Activated T-helper 2 cell treated with anti-CD3 and anti-CD28 coated beads, Interferon-gamma antibody, Interleukin-2, Interleukin-4, amounts not matched to agents 10 μg/mL and 5 μg/mL and 100 μg/mL, durations not matched to agents 14 hours and 24 hours and 36 hours (primary cell): ENCODE measurements at regions not wholly inside any gene's neighbourhood (a gene's known extent, or its start where the extent isn't known, plus 50 kb on each side); places are given as distances from the start of the nearest gene placed in this dataset.

Source experiments
- DNase-seq: peaks from one replicate; pipeline ENCODE4 v3.0.0; 2021; ENCODE audit warnings: low spot score
- H3K27ac Mint-ChIP-seq: one replicate; pipeline ENCODE4 v1.8.0; 2021; ENCODE audit warnings: mixed read lengths
- H3K27me3 Mint-ChIP-seq: one replicate; pipeline ENCODE4 v1.8.0; 2021; ENCODE audit warnings: low read depth, mixed read lengths
- H3K36me3 Mint-ChIP-seq: one replicate; pipeline ENCODE4 v1.8.0; 2021; ENCODE audit warnings: low read depth, mixed read lengths
- H3K4me1 Mint-ChIP-seq: one replicate; pipeline ENCODE4 v1.8.0; 2021; ENCODE audit warnings: low read depth, mixed read lengths
- H3K4me3 Mint-ChIP-seq: one replicate; pipeline ENCODE4 v1.8.0; 2021; ENCODE audit warnings: low read depth, mild to moderate bottlenecking, moderate library complexity, mixed read lengths
- H3K9me3 Mint-ChIP-seq: one replicate; pipeline ENCODE4 v1.8.0; 2021; ENCODE audit warnings: mixed read lengths
- intact Hi-C: fragments of 100-400 bp; cut with micrococcal nuclease; formaldehyde crosslinking; loops from one replicate; pipeline ENCODE4 v1.15.1; 2023

DNA sequence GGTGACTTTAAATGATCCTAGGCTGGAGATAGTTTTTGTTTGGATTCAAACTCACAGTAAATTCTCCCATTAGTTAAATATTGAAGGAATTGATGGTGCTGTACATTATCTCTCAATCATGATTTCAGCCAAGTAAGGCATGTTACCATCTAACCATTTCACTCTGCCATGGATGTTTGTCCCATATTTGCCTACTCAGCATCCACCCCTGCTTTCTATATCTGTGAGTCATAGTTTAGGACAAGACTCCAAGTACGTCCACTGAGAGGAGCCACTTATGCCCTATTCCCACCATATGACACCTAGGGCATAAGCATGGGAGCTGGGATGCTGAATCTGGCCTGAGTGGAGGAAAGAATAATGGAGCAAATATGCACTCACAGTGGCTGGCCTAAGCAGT lies 155.2 kb downstream of the RPL10L start:
- no peak for DNase-seq
- Mint-ChIP-seq H3K36me3 (no peaks in the 10 kb centered on the region), H3K27ac (no peak overlapping the region), H3K4me3 (no peak overlapping the region), H3K9me3 (peaks cover 36% of the 10 kb centered on the region), H3K4me1 (no peaks in the 10 kb centered on the region), H3K27me3 (no peaks in the 10 kb centered on the region)
- intact Hi-C loops, result no loop called here

DNA sequence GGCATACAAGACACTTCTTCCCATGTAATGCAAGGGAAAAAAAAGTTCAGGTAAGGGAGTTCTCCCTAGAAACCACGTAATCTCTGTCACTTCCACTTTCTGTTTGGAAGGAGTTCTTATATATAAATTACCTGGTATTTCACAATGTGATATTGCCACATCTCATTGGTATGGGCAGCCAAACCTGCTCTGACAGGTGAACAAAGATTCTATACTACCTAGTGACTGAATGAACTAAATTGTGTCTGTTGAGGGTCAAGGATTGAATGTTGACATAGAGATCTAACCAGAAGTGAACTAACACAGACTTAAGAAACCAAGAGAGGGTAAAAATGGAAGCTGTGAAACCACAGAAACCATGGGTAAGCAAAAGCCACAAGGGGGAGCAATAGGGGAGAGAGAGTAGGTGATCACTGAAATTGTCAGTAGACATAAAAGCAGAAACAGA lies 161.3 kb downstream of the RPL10L start:
- Mint-ChIP-seq H3K4me3 (no peak overlapping the region), H3K27me3 (no peaks in the 10 kb centered on the region), H3K36me3 (no peaks in the 10 kb centered on the region), H3K4me1 (no peaks in the 10 kb centered on the region), H3K9me3 (peaks cover 40% of the 10 kb centered on the region), H3K27ac (no peak overlapping the region)
- intact Hi-C loops, result no loop called here
- DNase-seq, result no peak

DNA sequence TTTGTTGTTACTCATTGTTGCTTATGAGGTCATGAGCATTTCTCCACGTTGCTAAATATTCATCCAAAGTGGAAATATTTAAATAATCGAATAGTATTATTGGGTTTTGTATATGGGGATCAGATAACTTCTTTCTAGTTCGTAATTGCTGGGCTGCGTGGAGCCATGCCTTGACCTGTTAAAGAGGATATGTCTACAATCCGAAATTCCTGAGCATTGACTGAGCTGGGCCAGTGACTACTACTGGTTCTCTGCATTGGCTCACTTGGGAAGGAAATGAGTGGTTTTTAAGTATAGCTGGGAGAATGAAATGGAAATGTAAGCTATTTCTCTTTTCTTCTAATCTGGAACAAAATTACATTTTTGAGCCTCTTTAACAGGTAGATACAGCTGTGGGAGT lies 163.2 kb downstream of the RPL10L start:
- no peak overlapping the region for H3K27ac Mint-ChIP-seq
- no peaks in the 10 kb centered on the region for H3K4me1 Mint-ChIP-seq
- intact Hi-C loops, result no loop called here
- no peak for DNase-seq
- H3K4me3 Mint-ChIP-seq, result no peak overlapping the region
- no peaks in the 10 kb centered on the region for H3K36me3 Mint-ChIP-seq
- peaks cover 31% of the 10 kb centered on the region for H3K9me3 Mint-ChIP-seq
- no peaks in the 10 kb centered on the region for H3K27me3 Mint-ChIP-seq

DNA sequence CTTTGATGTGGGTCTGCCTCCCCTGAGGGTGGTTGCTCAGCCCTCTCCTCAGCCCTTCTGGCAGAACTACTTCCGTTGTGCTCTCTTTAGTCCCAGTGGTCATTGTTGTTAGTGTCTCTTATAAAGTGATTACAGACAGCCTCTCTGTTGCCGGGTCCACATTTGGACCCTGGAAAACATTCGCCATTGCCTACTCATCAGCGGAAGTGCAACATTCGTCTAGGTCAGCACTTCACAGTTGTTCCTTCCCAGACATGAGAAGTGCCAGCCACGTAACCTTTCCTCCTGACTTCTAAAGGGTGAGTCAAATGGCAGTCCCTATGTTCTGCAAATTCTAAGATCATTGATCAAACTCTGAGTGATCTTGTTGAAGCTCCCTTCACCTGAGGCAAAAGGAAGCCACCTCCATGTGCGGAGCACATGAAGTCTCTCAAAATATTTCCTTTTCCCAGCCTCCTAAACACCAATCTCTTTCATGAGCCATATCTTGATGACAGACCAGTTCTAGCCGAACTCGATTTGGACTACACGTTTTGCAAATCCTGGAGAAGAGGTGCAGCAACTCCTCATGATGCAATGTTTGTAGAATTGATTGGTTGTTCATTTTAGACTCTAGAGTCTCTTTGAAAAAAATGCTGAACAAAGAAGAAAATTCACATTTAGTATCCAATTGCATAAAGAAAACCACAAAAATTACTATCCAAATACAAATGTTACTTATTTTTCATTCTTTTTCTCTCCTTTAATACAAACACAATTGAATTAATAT lies 163.8 kb downstream of the RPL10L start:
- Mint-ChIP-seq H3K27me3 (no peaks in the 10 kb centered on the region), H3K9me3 (peaks cover 29% of the 10 kb centered on the region), H3K4me1 (no peaks in the 10 kb centered on the region), H3K27ac (no peak overlapping the region), H3K36me3 (no peaks in the 10 kb centered on the region), H3K4me3 (no peak overlapping the region)
- DNase-seq, result no peak
- intact Hi-C loops, result no loop called here

DNA sequence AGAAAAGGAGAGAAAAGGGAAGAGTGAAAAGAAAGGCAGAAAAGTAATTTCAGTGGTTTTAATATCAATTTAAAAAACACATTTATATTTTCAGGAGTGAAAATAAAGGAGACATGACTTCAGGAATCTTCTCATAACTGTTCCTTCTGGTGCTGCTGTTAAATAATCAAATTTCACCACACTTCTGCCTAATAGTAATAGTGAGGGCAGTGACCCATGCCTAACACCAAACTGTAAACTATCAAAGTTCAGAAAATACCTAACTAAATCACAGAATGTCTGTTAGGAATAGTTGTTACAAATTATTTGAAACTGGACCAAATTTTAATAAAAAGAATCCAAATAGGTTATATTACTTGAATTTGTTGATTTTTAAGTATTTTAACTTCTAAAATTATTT lies 169.4 kb downstream of the RPL10L start:
- Mint-ChIP-seq H3K4me3 (no peak overlapping the region), H3K27me3 (no peaks in the 10 kb centered on the region), H3K4me1 (no peaks in the 10 kb centered on the region), H3K36me3 (no peaks in the 10 kb centered on the region), H3K9me3 (peaks cover 28% of the 10 kb centered on the region), H3K27ac (no peak overlapping the region)
- DNase-seq, result no peak
- intact Hi-C loops, result no loop called here

DNA sequence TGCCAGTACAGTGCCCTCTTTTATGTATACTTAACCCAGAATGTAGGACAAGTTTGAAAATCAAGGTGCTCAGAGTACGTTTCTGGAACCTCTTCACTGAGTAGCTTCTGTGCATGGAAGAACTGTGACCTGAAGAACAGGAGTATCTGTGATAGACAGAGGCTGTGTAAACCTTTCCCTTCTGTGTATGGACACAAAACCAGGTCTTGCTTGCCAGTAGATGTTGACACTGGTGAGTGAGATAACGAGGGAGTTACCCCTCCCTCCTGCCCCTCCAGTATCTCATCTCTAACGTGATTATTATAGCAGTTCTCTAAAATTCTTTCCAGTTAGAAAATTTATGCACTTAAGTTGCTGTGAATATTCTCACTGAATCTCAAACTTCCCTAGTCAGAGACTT lies 170.8 kb downstream of the RPL10L start:
- intact Hi-C loops, result no loop called here
- Mint-ChIP-seq H3K4me3 (no peak overlapping the region), H3K27ac (no peak overlapping the region), H3K27me3 (no peaks in the 10 kb centered on the region), H3K36me3 (no peaks in the 10 kb centered on the region), H3K4me1 (no peaks in the 10 kb centered on the region), H3K9me3 (peaks cover 27% of the 10 kb centered on the region)
- no peak for DNase-seq

DNA sequence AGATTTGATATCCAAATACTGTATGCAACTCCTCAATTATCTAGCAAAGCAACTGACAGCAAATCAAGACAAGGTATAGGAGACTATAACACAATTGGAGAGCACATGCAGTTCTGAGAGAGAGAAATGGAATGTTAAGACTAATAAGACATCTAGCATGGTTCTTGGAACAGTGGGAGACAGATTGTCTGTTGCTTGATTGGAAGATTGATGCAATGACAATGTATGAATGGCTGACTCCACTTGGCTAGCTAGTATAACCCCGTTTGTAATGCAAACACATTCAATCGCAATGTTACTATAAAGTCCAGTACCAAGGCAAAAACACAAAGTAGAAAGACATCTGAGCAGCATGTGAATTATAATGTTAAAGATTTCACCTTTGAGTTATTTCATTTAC lies 179.3 kb downstream of the RPL10L start:
- intact Hi-C loops, result no loop called here
- Mint-ChIP-seq H3K4me1 (no peaks in the 10 kb centered on the region), H3K9me3 (peaks cover 27% of the 10 kb centered on the region), H3K4me3 (no peak overlapping the region), H3K27me3 (no peaks in the 10 kb centered on the region), H3K27ac (no peak overlapping the region), H3K36me3 (no peaks in the 10 kb centered on the region)
- no peak for DNase-seq

DNA sequence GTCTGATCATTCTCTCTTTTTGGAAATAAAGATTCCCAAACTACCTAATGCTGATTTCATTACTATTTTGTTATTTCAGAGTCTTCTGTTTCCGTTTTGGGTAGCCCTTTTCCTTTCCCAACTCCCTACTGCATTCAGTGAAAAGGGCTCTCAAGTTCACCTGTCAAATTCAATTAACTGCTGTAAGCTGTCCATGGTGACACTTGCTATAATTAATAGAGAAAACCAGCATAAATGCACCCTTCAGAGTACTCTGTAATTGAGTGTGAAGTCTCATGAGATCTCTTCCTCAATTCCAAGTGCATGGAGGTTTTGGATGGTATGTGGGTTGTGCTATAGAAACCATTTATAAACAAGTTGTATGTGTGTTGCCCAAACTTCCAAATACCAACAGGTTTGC lies 187.2 kb downstream of the RPL10L start:
- DNase-seq, result no peak
- Mint-ChIP-seq H3K4me3 (no peak overlapping the region), H3K27ac (no peak overlapping the region), H3K27me3 (no peaks in the 10 kb centered on the region), H3K4me1 (no peaks in the 10 kb centered on the region), H3K36me3 (no peaks in the 10 kb centered on the region), H3K9me3 (peaks cover 42% of the 10 kb centered on the region)
- intact Hi-C loops, result no loop called here

DNA sequence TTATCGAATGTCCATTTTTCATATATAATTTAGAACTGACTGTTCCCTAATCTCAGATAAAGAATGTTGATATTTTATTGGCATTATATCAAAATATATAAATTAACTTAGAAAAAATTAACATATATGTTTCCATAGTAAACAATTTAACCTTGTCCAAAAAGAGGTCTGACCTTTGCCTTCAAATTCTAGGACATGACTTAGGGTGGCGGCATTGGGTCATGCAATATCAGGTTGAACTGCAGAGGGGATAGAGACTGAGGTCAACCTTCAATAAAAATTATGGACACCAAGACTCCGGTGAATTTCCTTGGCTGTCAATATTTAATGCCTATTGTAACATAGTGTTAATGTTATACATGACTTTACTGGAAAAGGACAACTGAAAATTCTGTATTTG lies 199.8 kb downstream of the RPL10L start:
- H3K4me1 Mint-ChIP-seq, result no peaks in the 10 kb centered on the region
- intact Hi-C loops, result no loop called here
- H3K27ac Mint-ChIP-seq, result no peak overlapping the region
- DNase-seq, result no peak
- H3K27me3 Mint-ChIP-seq, result no peaks in the 10 kb centered on the region
- peaks cover 14% of the 10 kb centered on the region for H3K9me3 Mint-ChIP-seq
- H3K36me3 Mint-ChIP-seq, result no peaks in the 10 kb centered on the region
- no peak overlapping the region for H3K4me3 Mint-ChIP-seq

DNA sequence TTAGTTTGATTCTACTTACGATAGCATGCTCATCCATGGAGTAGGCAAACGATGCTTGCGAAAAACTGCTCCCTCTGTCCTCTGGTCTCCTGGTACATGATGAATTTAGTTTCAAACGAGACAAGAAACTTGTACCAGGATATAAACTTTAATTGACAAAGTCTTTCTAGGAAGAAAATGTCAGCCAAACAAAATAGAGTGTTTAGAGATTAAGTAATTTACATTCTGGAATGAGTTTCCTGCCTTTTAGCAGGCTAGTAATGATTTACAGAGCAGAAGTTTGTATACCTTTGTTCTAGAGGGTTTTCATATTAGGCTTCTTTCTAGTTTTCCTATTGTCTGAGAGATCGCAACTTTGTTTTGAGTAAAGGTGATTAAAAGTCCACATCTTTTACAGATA lies 206.9 kb downstream of the RPL10L start:
- intact Hi-C loops, result no loop called here
- peaks cover 42% of the 10 kb centered on the region for H3K9me3 Mint-ChIP-seq
- no peak overlapping the region for H3K4me3 Mint-ChIP-seq
- no peaks in the 10 kb centered on the region for H3K4me1 Mint-ChIP-seq
- H3K27me3 Mint-ChIP-seq, result no peaks in the 10 kb centered on the region
- H3K27ac Mint-ChIP-seq, result no peak overlapping the region
- DNase-seq, result no peak
- H3K36me3 Mint-ChIP-seq, result no peaks in the 10 kb centered on the region

DNA sequence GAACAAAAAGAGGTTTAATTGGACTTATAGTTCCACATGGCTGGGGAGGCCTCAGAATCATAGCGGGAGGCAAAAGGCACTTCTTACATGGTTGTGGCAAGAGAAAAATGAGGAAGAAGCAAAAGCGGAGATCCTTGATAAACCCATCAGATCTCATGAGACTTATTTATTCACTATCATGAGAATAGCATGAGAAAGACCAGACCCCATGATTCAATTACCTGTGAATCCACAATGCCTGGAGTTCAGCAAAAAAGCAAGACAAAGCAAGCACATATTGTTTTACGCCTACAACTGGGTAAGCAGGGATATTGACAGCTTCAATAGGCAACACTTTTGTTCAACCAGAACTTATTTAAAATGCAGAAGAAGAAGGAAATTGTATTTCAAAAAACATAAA lies 218.2 kb downstream of the RPL10L start:
- H3K27ac Mint-ChIP-seq, result no peak overlapping the region
- H3K9me3 Mint-ChIP-seq, result peaks cover 46% of the 10 kb centered on the region
- H3K27me3 Mint-ChIP-seq, result no peaks in the 10 kb centered on the region
- no peaks in the 10 kb centered on the region for H3K36me3 Mint-ChIP-seq
- H3K4me3 Mint-ChIP-seq, result no peak overlapping the region
- DNase-seq, result no peak
- intact Hi-C loops, result no loop called here
- no peaks in the 10 kb centered on the region for H3K4me1 Mint-ChIP-seq

DNA sequence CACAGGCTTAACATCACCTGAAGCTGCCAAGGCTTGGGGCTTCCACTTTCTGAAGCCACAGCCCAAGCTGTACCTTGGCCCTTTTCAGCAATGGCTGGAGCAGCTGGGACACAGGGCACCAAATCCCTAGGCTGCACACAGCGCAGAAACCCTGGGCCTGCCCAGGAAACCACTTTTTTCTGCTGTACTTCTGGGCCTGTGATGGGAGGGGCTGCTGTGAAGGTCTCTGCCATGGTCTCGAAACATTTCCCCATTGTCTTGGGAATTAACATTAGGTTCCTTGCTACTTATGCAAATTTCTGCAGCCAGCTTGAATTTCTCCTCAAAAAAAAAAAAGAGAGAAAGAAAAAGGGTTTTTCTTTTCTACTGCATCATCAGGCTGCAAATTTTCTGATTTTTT lies 219.1 kb downstream of the RPL10L start:
- intact Hi-C loops, result no loop called here
- peaks cover 41% of the 10 kb centered on the region for H3K9me3 Mint-ChIP-seq
- no peak for DNase-seq
- no peaks in the 10 kb centered on the region for H3K36me3 Mint-ChIP-seq
- H3K4me1 Mint-ChIP-seq, result no peaks in the 10 kb centered on the region
- H3K27ac Mint-ChIP-seq, result no peak overlapping the region
- H3K27me3 Mint-ChIP-seq, result no peaks in the 10 kb centered on the region
- no peak overlapping the region for H3K4me3 Mint-ChIP-seq

DNA sequence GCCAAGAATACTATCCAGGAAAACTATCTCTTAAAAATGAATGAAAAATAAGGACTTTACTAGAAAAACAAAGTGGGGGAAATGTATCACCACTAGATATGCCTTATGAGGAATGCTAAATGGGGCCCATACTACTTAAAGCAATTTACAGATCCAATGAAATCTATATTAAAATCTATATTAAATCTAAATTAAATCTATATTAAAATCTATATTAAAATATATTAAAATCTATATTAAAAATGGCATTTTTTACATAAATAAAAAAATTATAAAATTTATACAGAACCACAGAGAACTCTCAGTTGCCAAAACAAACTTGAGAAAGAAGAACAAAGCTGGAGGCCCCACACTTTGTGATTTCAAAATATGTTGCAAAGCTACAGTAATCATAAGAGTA lies 234.5 kb downstream of the RPL10L start:
- Mint-ChIP-seq H3K9me3 (peaks cover 54% of the 10 kb centered on the region), H3K4me1 (no peaks in the 10 kb centered on the region), H3K4me3 (no peak overlapping the region), H3K27me3 (no peaks in the 10 kb centered on the region), H3K27ac (no peak overlapping the region), H3K36me3 (no peaks in the 10 kb centered on the region)
- no peak for DNase-seq
- intact Hi-C loops, result no loop called here
